Mucosa of gallbladder (tissue), 1 donor: ENCODE measurements at regions not wholly inside any gene's neighbourhood (a gene's known extent, or its start where the extent isn't known, plus 50 kb on each side); places are given as distances from the start of the nearest gene placed in this dataset.
A peak's percentile ranks its signal among the peaks of the same experiment; 100 is the strongest.

Source experiments
- DNase-seq: peaks from one replicate; pipeline ENCODE4 v3.0.0-alpha.2; 2020; ENCODE audit warnings: low spot score
- donor health status: DM: no; HTN: no; CAD: no.

DNA sequence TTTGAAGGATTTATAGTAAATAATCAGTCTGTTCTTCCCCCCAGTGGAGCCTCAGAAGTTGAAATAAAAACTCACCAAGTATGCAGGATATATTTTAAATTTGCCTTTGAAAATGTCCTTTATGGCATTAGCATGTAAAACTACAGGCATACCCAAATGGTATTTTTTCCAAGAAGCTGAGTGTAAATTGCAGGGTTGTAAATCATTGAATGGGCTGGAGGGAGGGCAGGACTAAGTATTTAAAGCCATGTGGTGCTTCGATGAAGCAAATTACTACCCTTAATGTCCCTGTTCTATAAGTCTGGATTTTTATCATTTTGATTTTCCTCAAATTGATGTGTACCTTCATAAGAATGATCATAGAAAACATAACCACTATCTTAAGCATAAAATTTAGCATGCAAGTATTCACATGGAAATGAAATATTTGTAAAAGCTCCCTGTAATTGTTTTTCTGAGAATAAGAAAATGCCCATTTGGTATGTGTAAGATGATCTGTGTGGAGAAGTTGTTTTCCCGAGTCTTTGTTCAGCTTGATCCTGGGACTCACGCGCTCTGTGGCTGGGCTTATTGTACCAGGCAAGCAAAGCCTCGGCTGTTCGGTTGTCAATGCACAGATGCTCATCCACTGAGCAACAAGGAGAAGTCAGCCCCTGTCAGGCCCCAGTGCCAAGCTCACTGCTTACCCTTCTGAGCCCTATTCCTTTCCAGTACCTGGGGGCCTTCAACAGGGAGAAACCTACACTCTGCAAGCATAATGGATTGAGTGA lies 66.7 kb downstream of the CD164 start:
- no peak for DNase-seq

DNA sequence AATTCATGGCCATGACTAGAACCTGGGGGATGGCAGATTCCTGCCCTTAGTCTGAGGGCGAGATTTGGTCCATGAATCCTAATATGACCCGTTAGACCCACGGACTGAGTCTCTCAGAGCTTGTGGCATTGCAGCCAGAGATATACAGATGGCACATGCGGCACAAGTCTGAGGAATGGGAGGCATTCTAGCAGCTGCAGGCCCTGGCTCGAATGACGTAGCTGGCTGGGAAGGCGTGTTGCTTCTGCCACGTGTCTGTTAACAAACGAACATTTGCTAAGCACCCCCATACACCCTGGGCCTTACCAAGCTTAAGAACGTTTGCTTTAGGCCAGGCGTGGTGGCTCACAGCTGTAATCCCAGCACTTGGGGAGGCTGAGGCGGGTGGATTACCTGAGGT lies 68.0 kb downstream of the CD164 start:
- DNase-seq = no peak

DNA sequence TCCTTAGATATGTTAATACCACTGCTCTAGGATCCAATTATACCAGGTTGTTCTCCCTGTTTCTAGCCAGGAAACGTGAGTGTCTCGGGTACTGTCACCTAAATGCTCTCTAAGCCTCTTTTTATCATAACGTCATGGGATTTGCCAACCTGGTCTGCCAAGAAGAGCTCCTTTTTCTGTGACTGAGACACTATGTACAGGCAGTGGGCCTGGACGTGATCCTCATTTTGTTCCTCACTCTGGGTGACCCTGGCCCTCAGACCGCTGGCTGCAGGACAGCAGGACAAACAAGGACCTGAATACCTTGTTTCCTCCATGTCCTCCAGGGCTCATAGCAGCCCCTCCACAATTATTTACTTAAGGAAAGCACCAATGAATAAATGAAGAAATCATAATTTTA lies 69.1 kb downstream of the CD164 start:
- DNase-seq = no peak

DNA sequence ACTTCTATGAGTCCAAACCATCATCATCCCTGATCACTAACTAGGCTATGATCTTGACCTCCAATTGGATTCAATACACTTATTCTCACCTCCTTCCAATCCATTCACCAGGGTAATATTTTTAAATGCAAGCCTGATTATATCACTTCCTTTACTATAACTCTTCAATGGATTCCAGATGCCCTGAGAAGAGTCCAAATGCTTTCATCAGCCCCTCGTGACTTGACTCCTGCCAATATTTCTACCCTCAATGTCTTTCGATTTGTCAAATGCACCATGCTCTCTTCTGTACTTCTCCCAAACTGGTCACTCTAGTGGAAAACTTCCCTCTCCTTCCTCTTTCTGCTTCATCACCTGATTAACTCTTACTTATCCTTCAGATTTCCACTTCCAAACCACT lies 70.8 kb downstream of the CD164 start:
- no peak for DNase-seq

DNA sequence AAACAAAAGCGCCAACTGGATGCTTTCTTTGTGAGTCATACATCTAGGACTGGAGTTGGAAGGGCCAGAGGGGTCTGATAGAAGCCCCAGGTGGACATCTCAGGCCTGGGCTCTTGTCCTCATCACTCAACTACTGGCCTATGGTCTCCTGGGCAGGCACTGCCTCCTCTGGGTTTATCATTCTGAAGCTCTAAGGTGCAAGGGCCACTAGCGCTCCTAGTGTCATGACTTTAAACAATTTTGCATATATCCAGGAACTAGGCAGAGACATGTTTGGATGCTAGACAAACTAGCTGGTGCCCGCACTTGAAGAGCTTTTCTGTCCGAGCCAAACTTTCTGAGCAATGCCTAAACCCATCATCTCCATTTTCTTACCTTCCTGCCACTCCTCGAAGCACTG lies 72.3 kb downstream of the CD164 start:
- DNase-seq = no peak

DNA sequence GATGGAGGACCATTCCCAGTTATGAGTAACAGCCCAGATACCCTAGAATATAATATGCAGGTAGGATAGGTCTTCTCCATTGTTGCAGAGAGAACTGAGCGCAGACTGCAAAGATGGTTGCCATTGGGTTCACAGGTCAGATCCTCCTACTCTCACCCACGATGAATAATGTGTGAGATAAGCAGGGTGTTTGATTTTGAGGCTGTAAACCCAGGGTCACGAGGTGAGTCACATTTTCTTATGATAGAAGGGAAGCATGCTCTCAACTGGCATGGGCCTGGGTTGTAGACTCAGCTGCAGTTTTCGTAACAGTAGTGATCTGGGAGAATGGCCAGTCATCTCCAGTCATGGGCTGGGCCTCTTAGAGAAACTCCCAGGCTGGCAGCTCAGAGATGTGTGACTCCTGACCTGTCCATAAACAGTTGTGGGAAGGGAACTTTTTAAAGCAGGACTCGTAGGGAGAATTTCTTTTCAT lies 74.2 kb downstream of the CD164 start:
- no peak for DNase-seq

DNA sequence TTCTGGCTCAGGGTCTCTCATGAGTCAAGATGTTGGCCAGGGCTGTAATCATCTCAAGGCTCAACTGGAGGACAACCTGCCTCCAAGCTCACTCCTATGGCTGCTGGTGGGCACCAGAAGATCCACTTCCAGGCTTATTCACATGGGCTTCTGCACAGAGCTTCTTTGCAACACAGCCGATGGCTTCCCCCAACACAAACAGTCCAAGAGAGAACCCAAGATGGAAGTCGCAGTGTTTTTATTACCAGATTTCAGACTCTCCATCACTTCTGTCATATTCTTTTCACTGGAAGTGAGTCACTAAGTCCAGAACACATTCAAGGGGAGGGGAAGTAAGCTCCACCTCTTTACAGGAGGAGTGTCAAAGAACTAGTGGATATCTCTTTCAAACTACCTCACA lies 75.5 kb downstream of the CD164 start:
- no peak for DNase-seq

DNA sequence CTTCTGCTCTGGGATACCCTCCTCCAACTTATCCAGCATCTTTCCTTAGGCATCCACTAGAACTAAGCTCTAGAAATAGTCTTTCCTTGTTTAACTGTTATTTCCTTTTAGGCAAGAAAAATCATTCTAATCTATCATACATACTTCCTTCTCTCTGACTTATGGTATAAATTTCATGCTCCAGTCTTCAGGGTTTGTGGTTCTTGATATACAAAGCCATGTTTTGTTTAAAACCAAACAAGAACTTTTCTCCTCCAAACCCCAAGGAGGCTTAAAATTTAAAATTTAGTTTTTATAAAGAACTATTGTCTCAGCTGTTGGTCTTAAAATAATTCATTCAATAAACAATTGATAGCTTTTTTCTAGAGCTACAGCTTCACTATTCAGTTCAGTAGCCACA lies 77.2 kb downstream of the CD164 start:
- no peak for DNase-seq

DNA sequence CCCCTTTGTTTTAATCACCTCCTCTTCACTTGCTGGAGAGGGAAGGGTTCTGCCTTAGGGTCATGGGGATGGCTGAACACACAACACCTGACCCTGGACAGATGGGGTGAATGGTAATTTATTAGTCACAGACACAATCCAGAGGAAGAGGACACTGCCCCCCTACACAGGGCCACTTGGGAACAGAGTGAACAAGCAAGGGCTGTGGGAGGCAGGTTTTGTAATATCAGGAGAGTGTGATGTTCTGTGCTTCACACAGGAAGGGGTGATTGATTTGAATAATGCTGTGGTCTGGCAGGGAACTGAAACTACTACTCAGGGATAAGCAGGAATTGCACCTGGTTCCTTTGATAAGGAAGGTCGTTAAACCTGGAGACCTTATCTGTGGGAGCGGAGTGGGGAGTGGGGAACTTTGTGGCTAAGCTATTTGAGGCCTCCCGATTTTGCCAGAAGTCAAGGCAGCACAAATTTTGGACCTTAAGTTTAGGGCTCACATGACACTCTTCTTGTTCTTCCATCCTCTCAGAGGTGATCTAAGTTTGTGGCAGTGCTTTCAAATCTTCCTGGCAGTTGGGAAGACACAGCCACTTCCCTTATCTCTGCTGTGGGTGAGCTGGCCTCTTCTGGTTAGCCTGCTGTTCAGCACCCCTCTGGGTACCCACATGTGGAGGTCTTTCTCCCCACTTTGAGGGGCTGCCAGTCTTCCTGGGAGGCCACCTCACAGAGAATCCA lies 77.8 kb downstream of the CD164 start:
- DNase-seq = no peak

DNA sequence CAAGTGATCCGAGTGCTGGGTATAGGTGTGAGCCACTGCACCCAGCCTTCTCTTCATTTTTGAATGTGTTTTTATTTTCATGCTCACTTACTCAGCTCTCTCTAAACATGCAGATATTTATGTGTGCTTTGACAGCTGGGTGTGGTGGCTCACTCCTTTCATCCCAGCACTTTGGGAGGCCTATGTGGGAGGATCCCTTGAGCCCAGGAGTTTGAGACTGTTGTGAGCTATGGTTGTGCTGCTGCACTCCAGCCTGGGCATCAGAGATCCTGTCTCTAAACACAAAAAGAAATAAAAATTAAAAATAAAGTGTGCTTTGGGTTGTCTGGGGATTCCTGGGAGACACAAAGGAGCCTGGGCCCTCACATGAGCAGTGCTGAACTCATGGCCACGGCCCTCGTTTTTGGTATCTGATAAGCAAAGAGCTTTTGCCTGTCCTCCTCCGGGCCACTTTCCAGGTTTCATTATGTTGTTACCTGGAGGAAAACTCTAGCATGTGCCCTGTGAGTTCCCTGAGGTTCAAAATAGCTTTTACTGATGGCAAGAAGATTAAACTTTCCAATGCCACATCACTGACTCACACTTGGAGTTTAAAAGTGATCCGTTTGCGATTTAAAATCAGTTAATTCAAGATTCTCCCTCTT lies 78.5 kb downstream of the CD164 start:
- DNase-seq = no peak

DNA sequence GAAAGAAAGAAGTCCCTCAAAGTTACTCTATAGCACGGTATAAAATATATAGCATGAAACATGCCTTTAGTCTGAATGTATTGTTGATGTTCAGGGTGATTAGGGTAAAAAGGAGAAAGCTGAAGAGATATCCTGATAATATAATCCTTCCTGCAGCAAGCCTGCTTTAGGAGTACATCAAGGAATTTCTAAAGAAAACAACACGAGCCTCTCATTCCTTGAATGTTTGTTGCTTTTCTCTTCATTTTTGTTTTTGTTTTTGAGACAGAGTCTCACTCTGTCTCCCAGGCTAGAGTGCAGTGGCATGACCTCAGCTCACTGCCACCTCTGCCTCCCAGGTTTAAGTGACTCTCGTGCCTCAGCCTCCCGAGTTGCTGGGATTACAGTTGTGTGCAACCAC lies 79.1 kb downstream of the CD164 start:
- DNase-seq = no peak

DNA sequence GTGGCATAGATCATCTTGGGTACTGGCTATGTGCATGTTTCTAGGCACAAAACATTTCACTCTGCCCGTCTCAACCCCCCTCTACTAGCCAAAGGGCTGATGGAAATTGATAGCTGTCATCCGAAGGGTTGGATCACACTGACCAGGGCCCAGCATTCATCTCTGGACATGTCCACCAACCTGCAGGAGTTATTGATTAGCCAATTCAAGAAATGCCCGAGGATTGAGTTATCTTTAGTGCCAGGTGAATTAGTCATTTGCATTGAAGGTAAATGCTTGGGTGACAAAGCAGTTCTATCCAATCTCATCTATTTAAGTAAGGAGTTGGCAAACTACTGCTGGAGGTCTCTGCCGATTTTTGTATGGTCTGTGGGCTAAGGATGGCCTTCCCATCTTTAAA lies 80.1 kb downstream of the CD164 start:
- no peak for DNase-seq

DNA sequence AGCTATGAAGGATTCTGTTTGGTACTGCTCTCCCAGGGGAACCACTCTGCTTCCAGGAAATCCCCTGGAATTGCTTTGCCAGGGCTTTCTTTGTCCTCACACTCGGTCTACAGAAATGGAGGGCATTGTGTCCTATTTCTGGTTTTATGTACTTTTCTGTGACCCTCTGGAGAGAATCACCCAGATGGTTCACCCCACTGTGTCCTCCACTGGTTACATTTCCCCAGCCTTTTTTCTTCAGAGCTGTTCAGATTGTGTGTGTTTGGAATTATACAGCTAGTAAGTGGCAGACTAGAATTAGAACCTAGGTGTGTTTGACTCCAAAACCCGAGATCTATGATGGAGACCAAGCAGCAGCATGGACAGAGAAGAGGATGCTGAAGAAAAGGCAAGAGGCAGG lies 80.8 kb downstream of the CD164 start:
- no peak for DNase-seq

DNA sequence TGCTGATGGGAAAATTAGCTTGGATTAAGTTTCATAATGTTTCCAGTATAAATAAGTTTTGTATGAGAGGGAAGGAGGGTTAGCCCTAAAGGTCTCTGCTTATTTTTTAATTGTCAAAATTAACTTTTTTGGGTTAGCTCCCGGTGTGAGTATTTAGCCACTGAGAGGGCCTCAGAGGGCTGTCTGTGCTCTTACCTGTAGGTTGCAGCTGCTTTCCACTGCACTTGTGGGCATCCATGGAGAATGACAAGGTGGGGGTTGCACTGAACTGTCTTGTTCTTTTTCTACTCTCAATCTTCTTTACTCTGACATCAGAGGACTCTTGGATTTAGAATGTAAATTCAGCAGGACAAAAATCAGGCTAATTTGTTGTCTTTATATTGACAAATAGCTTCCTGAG lies 81.4 kb downstream of the CD164 start:
- no peak for DNase-seq

DNA sequence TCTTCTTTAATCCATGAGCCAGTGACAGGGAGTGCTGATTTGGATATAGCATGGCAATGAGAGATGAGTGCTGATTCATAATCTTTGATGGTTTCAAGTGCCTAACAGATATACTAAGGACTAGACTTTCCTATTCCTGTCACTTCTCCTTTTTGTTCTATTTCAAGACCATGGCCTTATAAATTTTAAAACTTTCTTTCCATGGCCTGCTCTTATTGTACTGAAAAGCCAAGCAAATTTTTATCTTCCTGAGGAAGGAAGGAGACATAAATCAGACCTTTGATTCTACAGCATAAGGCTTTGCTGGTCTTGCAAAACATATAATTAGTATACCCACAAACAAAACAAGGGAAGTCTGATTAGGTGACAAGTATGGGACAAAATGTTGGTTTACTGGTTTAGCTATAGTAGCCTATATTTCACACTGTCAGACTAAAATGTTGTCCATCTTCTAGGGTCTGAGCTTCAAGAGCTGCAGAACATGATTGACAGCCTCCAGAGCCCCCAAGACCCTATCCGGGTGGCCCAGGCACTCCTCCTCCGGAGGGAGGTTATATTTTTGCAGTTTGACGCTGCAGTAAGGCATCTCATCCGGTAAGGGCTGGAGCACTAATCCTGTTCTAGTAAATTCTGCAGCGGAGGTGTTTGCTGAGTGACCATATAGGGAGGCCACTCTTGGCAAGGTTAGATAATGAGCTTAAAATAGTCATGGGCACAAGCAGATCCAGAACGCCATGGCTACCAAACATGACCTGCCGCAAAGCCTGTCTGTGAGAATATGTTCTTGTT lies 82.3 kb downstream of the CD164 start:
- no peak for DNase-seq

DNA sequence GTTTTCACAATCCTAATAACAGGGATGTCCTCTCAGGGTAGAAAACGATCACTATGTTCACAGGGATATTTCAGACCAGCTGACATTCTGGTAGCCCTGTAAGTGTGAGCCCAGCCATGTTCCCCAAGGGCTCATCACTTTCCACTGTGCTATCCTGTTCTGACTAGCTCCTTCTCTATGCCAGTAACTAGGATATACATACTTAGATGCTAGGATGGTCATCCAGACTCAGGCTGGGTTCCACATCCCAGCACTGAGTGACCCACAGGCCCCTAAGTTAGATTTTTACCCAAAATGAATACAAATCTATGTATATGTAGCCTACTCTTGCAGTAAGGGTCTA lies 83.0 kb downstream of the CD164 start:
- DNase-seq = no peak

DNA sequence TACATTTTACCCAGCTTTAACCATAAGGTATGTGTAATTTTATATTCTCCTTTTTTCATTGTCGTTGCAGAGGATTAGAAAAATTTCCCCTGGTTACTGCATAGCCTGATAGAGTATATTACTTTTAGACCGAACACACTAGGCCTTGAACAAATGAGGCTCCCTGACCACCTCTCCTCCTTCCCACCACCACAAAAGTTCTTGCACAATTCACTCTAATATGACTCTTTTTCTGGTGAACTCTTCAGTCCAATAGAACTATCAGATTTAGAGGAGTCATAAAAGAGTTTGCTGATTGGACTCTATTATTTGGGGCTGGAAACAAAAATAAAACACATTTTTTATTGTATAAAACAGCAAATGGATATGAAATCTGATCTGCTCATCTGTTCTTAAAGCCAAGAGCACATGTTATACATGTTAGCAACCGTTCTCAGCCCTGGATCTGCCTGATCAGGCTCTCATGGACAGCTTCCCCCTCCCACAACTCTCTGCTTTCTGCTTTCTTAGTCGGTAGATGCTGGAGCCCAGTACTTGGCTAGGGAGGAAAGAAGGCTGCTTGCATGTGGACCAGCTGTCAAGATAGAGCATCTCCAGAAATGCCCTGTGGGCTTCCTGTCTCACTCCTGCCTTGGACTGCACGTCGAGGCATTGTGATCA lies 83.5 kb downstream of the CD164 start:
- no peak for DNase-seq

DNA sequence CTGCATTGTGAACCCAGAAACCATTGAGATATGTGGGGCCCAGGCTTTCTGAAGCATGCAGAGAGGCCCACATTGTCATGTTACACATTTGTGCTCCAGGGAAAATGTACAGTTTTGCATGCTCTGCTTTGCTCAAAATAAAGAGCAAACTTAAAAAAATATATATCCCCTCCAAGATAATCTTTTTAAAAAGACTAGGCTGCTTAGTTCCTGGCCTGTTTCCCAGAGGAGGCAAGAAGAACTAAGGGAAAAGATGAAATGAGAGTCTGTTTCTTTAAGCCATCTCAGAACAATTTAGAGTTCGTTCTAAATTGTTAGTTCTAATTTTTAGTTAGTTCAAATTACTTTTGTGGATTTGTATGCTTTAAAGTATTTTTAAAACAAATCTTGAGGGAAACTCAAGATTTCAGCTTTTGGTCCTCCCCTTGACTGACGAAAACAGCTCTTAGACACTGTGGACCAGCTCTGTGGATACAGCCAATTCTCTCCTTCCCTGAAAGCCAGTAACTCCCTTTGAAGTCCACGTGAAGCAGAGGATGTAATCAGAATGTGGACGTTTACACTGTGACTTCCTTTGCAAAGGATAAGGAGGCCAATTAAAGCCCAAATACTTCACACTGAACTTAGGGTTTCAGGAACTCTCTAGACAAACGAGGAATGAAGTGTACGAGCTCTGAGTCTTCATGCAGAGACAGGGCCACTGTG lies 84.7 kb downstream of the CD164 start:
- DNase-seq = no peak

DNA sequence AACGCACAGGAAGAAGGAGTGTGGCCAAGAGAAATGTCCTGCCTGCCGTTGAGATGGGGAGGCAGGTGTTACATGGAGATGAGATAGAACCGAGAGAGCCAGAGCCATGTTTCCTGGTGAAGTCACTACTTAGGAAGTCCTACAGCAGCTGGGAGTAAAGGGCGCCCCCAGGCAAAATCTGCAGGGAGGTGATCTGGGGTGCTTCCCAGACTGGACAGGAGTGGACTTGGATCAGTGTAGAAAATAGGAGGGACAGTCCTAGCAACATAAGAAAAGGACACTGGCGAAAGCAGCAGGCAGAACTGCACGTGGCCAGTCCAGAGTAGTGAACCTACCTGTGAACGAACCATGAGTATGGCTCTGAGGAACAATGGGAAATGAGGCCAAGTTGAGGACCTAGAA lies 85.3 kb downstream of the CD164 start:
- DNase-seq = no peak

DNA sequence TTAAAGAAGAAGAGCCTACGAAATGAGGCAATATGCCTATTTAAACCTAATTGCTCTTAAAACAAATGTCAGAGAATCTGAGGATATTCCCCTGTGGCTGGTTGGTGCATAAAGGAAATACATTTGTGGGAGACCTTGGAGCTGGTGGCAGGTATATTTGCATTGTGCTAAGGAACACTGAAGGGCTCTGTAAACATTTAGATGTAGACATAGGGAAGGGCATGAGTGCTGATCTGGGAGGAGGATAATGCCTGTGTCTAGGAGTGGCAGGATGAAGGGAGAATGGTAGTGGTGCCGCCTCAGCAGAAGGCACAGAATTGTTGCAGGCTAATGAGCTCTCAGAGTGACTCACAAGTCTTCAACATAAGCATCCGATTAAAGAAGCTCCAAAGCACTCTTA lies 85.8 kb downstream of the CD164 start:
- DNase-seq = peak; percentile 35

DNA sequence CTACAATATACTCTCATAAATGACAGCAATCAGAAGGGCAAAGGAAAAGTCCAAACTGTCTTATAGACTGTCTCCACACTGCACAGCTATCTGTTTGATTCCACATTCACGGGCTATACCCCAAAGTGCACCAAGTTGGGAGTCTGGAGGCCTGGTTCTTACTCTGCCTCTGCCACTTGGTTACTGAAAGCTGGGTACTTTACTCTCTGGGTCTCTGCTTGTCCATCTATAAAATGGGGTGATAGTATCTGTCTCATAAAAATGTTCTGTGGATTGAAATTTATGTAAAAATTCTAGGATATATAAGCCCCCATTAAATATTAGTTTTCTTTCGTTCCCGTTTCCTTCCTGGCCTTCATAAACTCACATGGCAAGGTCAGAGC lies 86.5 kb downstream of the CD164 start:
- no peak for DNase-seq
